Prostate gland (tissue), 2 donors: ENCODE measurements at regions not wholly inside any gene's neighbourhood (a gene's known extent, or its start where the extent isn't known, plus 50 kb on each side); places are given as distances from the start of the nearest gene placed in this dataset.

ENCODE experiments used
- DNase-seq: peaks from one replicate; pipeline ENCODE4 v3.0.0-alpha.2; 2019; ENCODE audit warnings: low spot score
- H3K27ac ChIP-seq, 2 donors: fragments of 200-600 bp; sonication (generic); 2 replicates each; pipeline ENCODE4 v1.5.1; 2017 to 2019
- H3K27me3 ChIP-seq: fragments of 200-600 bp; sonication (generic); replicated peaks from 2 replicates; pipeline ENCODE4 v1.5.1; 2019; ENCODE audit not compliant: insufficient read depth
- H3K36me3 ChIP-seq, 2 donors: fragments of 200-600 bp; sonication (generic); 1 replicate in 1 of 2; 2 replicates in 1 of 2; pipeline versions ENCODE4 v1.5.1 to v1.8.1; 2017 to 2019
- H3K4me1 ChIP-seq: fragments of 200-600 bp; sonication (generic); replicated peaks from 2 replicates; pipeline ENCODE4 v1.5.1; 2019
- H3K4me3 ChIP-seq, 2 donors: fragments of 200-600 bp; sonication (generic); 2 replicates each; pipeline ENCODE4 v1.5.1; 2017 to 2019
- H3K9me3 ChIP-seq: fragments of 200-600 bp; sonication (generic); 2 replicates; pipeline ENCODE4 v1.5.1; 2017
- POLR2A ChIP-seq: fragments of 450-650 bp; IDR thresholded peaks from one replicate; pipeline ENCODE4 v1.6.1; 2016; ENCODE audit warnings: antibody characterized with exemption, mild to moderate bottlenecking
- POLR2AphosphoS5 ChIP-seq: sonication (generic); formaldehyde crosslinking; IDR thresholded peaks from one replicate; pipeline ENCODE4 v1.6.1; 2017; ENCODE audit warnings: antibody characterized with exemption
- WGBS: methylation state at CpG from one replicate; pipeline ENCODE4 v1.1.5; 2018; 5-methylcytosine and 5-hydroxymethylcytosine counted together
- intact Hi-C: fragments of 100-400 bp; cut with DNase I; formaldehyde crosslinking; loops from one replicate; pipeline ENCODE4 v1.14.2; 2022
- TF ChIP-seq, protein P1 (sequence below), 4 experiments: fragments of 200-600 bp in 2 of 4; fragments of 450-650 bp in 2 of 4; sonication (generic) in 2 of 4; IDR thresholded peaks; 1 replicate in 3 of 4; 2 replicates in 1 of 4; pipeline ENCODE4 v1.5.1; 2016 to 2019; ENCODE audit warnings: antibody characterized with exemption in 4 of 4, mild to moderate bottlenecking in 2 of 4, moderate library complexity in 2 of 4

DNA sequence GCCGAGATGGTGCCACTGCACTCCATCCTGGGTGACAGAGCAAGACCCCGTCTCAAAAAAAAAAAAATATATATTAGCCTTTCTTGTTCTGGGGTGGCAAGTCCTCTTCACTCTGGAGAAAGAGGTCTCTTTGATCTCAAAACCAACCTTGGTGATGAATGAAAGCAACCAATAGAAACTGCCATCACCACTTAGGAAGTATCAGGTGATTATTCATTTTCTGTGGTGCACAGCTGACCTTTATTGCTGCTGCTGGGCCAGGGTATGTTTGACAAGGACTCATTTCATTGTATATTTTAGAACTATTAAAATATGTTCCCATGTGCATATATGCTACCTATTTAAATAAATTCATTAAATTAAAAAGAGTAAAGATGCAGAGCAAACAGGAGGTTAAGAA, 76.0 kb upstream of the KIT start:
- no peak for DNase-seq
- TF ChIP-seq POLR2A (no peak), POLR2AphosphoS5 (no peak)
- TF ChIP-seq, protein P1, sequence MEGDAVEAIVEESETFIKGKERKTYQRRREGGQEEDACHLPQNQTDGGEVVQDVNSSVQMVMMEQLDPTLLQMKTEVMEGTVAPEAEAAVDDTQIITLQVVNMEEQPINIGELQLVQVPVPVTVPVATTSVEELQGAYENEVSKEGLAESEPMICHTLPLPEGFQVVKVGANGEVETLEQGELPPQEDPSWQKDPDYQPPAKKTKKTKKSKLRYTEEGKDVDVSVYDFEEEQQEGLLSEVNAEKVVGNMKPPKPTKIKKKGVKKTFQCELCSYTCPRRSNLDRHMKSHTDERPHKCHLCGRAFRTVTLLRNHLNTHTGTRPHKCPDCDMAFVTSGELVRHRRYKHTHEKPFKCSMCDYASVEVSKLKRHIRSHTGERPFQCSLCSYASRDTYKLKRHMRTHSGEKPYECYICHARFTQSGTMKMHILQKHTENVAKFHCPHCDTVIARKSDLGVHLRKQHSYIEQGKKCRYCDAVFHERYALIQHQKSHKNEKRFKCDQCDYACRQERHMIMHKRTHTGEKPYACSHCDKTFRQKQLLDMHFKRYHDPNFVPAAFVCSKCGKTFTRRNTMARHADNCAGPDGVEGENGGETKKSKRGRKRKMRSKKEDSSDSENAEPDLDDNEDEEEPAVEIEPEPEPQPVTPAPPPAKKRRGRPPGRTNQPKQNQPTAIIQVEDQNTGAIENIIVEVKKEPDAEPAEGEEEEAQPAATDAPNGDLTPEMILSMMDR (IDR thresholded peaks at IDR 0.05): no peak
- H3K4me1 ChIP-seq: no peaks in the 10 kb centered on the region
- no peaks in the 10 kb centered on the region for H3K36me3 ChIP-seq
- intact Hi-C loops: no loop called here
- H3K9me3 ChIP-seq: no peaks in the 10 kb centered on the region
- 79% methylated on average over 2 of the region's 2 CpGs for WGBS
- H3K4me3 ChIP-seq: no peak overlapping the region
- H3K27ac ChIP-seq: no peak overlapping the region
- H3K27me3 ChIP-seq: no peaks in the 10 kb centered on the region

DNA sequence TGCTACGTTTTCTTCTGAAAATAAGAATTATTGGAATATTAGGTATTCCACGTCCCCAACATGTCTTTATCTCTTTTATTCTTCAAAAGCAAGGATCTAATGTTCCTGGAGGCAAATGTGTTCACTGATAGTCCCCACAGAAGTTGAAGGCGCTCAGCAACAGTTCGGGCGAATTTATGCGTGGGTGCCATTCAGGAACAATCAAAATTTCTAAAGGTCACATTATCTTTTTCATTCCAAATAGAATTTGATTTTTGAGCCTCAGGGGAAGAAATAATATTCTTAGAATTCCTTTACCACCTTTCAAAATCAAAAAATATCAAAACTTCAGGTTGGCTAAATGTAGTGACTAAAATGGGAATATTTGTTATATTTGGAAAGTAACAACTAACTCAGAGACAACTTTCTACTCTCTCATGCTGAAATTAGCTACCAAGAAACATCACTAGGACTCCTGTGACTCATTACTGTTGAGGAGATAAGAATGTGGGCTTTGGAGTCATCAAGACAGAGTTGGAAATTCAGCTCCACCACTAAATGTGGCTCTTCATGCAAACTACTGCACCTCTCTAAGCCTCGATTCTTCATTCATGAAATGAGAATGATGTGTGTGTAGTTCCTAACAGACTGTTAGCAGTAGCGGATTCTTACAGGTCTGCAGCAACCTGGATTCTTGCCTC, 72.3 kb upstream of the KIT start:
- H3K4me1 ChIP-seq: no peaks in the 10 kb centered on the region
- H3K4me3 ChIP-seq: no peak overlapping the region
- TF ChIP-seq POLR2A: no peak
- TF ChIP-seq, protein P1 (IDR thresholded peaks at IDR 0.05): no peak
- no peaks in the 10 kb centered on the region for H3K9me3 ChIP-seq
- WGBS: 91% methylated on average over 8 of the region's 8 CpGs
- H3K27ac ChIP-seq: no peak overlapping the region
- intact Hi-C loops: no loop called here
- no peak for DNase-seq
- H3K27me3 ChIP-seq: no peaks in the 10 kb centered on the region
- H3K36me3 ChIP-seq: no peaks in the 10 kb centered on the region

DNA sequence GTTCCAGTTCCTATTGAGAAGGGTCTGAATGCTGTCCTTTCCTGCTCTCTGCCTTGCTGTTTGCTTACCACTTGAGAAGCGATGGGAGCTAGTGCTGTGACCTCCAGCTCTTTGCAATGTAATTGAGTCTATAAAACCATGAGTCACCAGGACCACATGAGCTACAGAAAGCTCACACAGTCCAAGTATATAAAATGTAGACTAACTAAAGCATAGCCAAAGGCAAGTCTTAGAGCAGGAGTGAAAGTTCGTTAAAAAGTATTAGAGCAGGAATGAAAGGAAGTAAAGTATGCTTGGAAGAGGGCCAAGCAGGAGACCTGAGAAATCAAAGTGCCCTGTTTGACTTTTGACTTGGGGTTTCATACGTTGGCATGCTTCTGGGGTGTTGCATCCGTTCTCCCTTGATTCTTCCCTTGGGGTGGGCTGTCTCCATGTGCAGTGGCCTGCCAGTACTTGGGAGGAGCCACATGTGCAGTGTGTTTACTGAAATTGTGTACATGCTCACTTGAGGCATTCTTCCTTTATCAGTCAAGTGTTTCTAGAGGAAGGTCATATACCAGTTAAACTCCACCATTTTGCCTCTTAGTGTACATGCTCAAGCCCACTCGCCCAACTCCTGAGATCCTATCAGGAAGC, 71.3 kb upstream of the KIT start:
- DNase-seq: no peak
- Histone ChIP-seq H3K27ac (no peak overlapping the region), H3K4me3 (no peak overlapping the region), H3K27me3 (no peaks in the 10 kb centered on the region), H3K4me1 (no peaks in the 10 kb centered on the region), H3K36me3 (no peaks in the 10 kb centered on the region), H3K9me3 (no peaks in the 10 kb centered on the region)
- intact Hi-C loops: no loop called here
- TF ChIP-seq, protein P1 (IDR thresholded peaks at IDR 0.05): no peak
- TF ChIP-seq POLR2AphosphoS5 (no peak), POLR2A (no peak)
- WGBS: 46% methylated on average over 5 of the region's 5 CpGs

GRCh38 chr4:54587107-54587891, 70.5 kb upstream of the KIT start:
- Histone ChIP-seq H3K4me3 (no peak overlapping the region), H3K27ac (no peak overlapping the region), H3K9me3 (no peaks in the 10 kb centered on the region), H3K4me1 (no peaks in the 10 kb centered on the region), H3K27me3 (no peaks in the 10 kb centered on the region), H3K36me3 (no peaks in the 10 kb centered on the region)
- TF ChIP-seq, protein P1 (IDR thresholded peaks at IDR 0.05): no peak
- TF ChIP-seq POLR2AphosphoS5 (no peak), POLR2A (no peak)
- DNase-seq: no peak
- WGBS: 83% methylated on average over 2 of the region's 2 CpGs
- intact Hi-C loops: no loop called here
